GM12874 (cell line): ENCODE measurements at regions not wholly inside any gene's neighbourhood (a gene's known extent, or its start where the extent isn't known, plus 50 kb on each side); places are given as distances from the start of the nearest gene placed in this dataset.
A peak's percentile ranks its signal among the peaks of the same experiment; 100 is the strongest.

Source experiments
- CTCF ChIP-seq: IDR thresholded peaks from 2 replicates; pipeline ENCODE4 v1.5.1; 2011; ENCODE audit warnings: low read depth, mild to moderate bottlenecking, control low read depth, low read length, moderate library complexity; ENCODE audit not compliant: insufficient read depth

GRCh38 chr2:182646763-182647498 is 69.1 kb upstream of the DNAJC10 start:
- no peak for TF ChIP-seq CTCF

GRCh38 chr2:182647499-182647787 is 68.6 kb upstream of the DNAJC10 start:
- TF ChIP-seq CTCF, result no peak

- TF ChIP-seq CTCF, result peak; percentile 50
These were observed 66.7 kb upstream of the DNAJC10 start for GRCh38 chr2:182649316-182649715.

GRCh38 chr2:182650704-182651103 is 65.4 kb upstream of the DNAJC10 start:
- 0 out of 2 replicates have a peak, but pooled peaks have one; percentile 18 for TF ChIP-seq CTCF

- TF ChIP-seq CTCF, result no peak
These were observed 63.7 kb upstream of the DNAJC10 start for GRCh38 chr2:182652326-182652725.

GRCh38 chr2:182655750-182656149 is 60.3 kb upstream of the DNAJC10 start:
- TF ChIP-seq CTCF, result no peak

- TF ChIP-seq CTCF, result no peak
These were observed 51.8 kb upstream of the DNAJC10 start for GRCh38 chr2:182664212-182664611.
